Activated naive CD8-positive, alpha-beta T cell treated with anti-CD3 and anti-CD28 coated beads, Interleukin-2, amount 10 ng/mL, durations not matched to agents 7 days and 5 days (primary cell): ENCODE measurements at regions not wholly inside any gene's neighbourhood (a gene's known extent, or its start where the extent isn't known, plus 50 kb on each side); places are given as distances from the start of the nearest gene placed in this dataset.

Experiments used
- ATAC-seq: fragments of 150-1000 bp; cut with Tn5 transposase; one replicate; pipeline ENCODE4 v1.10.0; 2021; ENCODE audit warnings: low read depth, moderate library complexity
- POLR2A ChIA-PET: fragments of 350-600 bp; sonication (Branson Sonifier 250); formaldehyde crosslinking; loops from one replicate; lab custom pipeline; 2021; ENCODE audit warnings: antibody characterized with exemption; lab: Charles Lee
- DNase-seq: peaks from one replicate; pipeline ENCODE4 v3.0.0; 2021
- H3K27ac Mint-ChIP-seq: one replicate; pipeline ENCODE4 v1.8.0; 2022; ENCODE audit warnings: mild to moderate bottlenecking, mixed read lengths
- H3K27me3 Mint-ChIP-seq: one replicate; pipeline ENCODE4 v1.8.0; 2022; ENCODE audit warnings: mild to moderate bottlenecking, moderate library complexity, mixed read lengths
- H3K36me3 Mint-ChIP-seq: one replicate; pipeline ENCODE4 v1.8.0; 2021; ENCODE audit warnings: mild to moderate bottlenecking, mixed read lengths
- H3K4me1 Mint-ChIP-seq: one replicate; pipeline ENCODE4 v1.8.0; 2021; ENCODE audit warnings: mixed read lengths
- H3K4me3 Mint-ChIP-seq: one replicate; pipeline ENCODE4 v1.8.0; 2022; ENCODE audit warnings: mild to moderate bottlenecking, moderate library complexity, mixed read lengths
- H3K9me3 Mint-ChIP-seq: one replicate; pipeline ENCODE4 v1.8.0; 2021; ENCODE audit warnings: mixed read lengths

- DNase-seq = no peak
- POLR2A ChIA-PET = no interaction called here
- no peak for ATAC-seq
- H3K27me3 Mint-ChIP-seq = no peaks in the 10 kb centered on the region
- H3K9me3 Mint-ChIP-seq = no peaks in the 10 kb centered on the region
- H3K4me3 Mint-ChIP-seq = no peak overlapping the region
- H3K36me3 Mint-ChIP-seq = no peaks in the 10 kb centered on the region
- H3K27ac Mint-ChIP-seq = no peak overlapping the region
- H3K4me1 Mint-ChIP-seq = no peaks in the 10 kb centered on the region
Measured at GRCh38 chr13:72229067-72229466, 362.1 kb upstream of the DACH1 start.

- no peak for DNase-seq
- POLR2A ChIA-PET = no interaction called here
Measured at GRCh38 chr13:72221276-72221962, 354.4 kb upstream of the DACH1 start.

GRCh38 chr13:72218966-72219365 is 352.0 kb upstream of the DACH1 start:
- Mint-ChIP-seq H3K36me3 (no peaks in the 10 kb centered on the region), H3K9me3 (peaks cover 2% of the 10 kb centered on the region), H3K4me3 (no peak overlapping the region), H3K27me3 (no peaks in the 10 kb centered on the region), H3K27ac (no peak overlapping the region), H3K4me1 (no peaks in the 10 kb centered on the region)
- ATAC-seq (no peak), DNase-seq (no peak)
- POLR2A ChIA-PET = no interaction called here

More at GRCh38 chr13:72221276-72221962, 354.4 kb upstream of the DACH1 start:
- no peak for ATAC-seq
- H3K27ac Mint-ChIP-seq = no peak overlapping the region
- no peaks in the 10 kb centered on the region for H3K36me3 Mint-ChIP-seq
- no peaks in the 10 kb centered on the region for H3K4me1 Mint-ChIP-seq
- no peaks in the 10 kb centered on the region for H3K27me3 Mint-ChIP-seq
- peaks cover 2% of the 10 kb centered on the region for H3K9me3 Mint-ChIP-seq
- no peak overlapping the region for H3K4me3 Mint-ChIP-seq

- Mint-ChIP-seq H3K4me3 (no peak overlapping the region), H3K27me3 (no peaks in the 10 kb centered on the region), H3K9me3 (no peaks in the 10 kb centered on the region), H3K27ac (no peak overlapping the region), H3K4me1 (no peaks in the 10 kb centered on the region), H3K36me3 (no peaks in the 10 kb centered on the region)
- DNase-seq (no peak), ATAC-seq (no peak)
- POLR2A ChIA-PET = no interaction called here
Measured at GRCh38 chr13:72217142-72217541, 350.1 kb upstream of the DACH1 start.

- Mint-ChIP-seq H3K4me3 (no peak overlapping the region), H3K4me1 (no peaks in the 10 kb centered on the region), H3K36me3 (no peaks in the 10 kb centered on the region), H3K9me3 (peaks cover 1% of the 10 kb centered on the region), H3K27me3 (no peaks in the 10 kb centered on the region), H3K27ac (no peak overlapping the region)
- ATAC-seq = no peak
- DNase-seq = no peak
- POLR2A ChIA-PET = no interaction called here
Measured at GRCh38 chr13:72208112-72208645, 341.2 kb upstream of the DACH1 start.

- ATAC-seq = no peak
- no peak overlapping the region for H3K27ac Mint-ChIP-seq
- peaks cover 1% of the 10 kb centered on the region for H3K9me3 Mint-ChIP-seq
Measured at GRCh38 chr13:72205773-72206172, 338.8 kb upstream of the DACH1 start.

GRCh38 chr13:72204291-72204690 is 337.3 kb upstream of the DACH1 start:
- Mint-ChIP-seq H3K9me3 (peaks cover 1% of the 10 kb centered on the region), H3K4me1 (no peaks in the 10 kb centered on the region), H3K27me3 (no peaks in the 10 kb centered on the region), H3K4me3 (no peak overlapping the region), H3K36me3 (no peaks in the 10 kb centered on the region), H3K27ac (no peak overlapping the region)
- DNase-seq = no peak
- no peak for ATAC-seq
- POLR2A ChIA-PET = no interaction called here

More at GRCh38 chr13:72205773-72206172, 338.8 kb upstream of the DACH1 start:
- H3K36me3 Mint-ChIP-seq = no peaks in the 10 kb centered on the region
- no peak for DNase-seq
- H3K27me3 Mint-ChIP-seq = no peaks in the 10 kb centered on the region
- no peaks in the 10 kb centered on the region for H3K4me1 Mint-ChIP-seq
- POLR2A ChIA-PET = no interaction called here
- H3K4me3 Mint-ChIP-seq = no peak overlapping the region

- Mint-ChIP-seq H3K9me3 (peaks cover 1% of the 10 kb centered on the region), H3K27me3 (no peaks in the 10 kb centered on the region), H3K4me1 (no peaks in the 10 kb centered on the region), H3K27ac (no peak overlapping the region), H3K4me3 (no peak overlapping the region), H3K36me3 (no peaks in the 10 kb centered on the region)
- no peak for ATAC-seq
- POLR2A ChIA-PET = no interaction called here
- DNase-seq = no peak
Measured at GRCh38 chr13:72201726-72202125, 334.7 kb upstream of the DACH1 start.

- Mint-ChIP-seq H3K4me1 (no peaks in the 10 kb centered on the region), H3K9me3 (no peaks in the 10 kb centered on the region), H3K36me3 (no peaks in the 10 kb centered on the region), H3K27ac (no peak overlapping the region), H3K27me3 (no peaks in the 10 kb centered on the region), H3K4me3 (no peak overlapping the region)
- POLR2A ChIA-PET = no interaction called here
- ATAC-seq (no peak), DNase-seq (no peak)
Measured at GRCh38 chr13:72199640-72200039, 332.6 kb upstream of the DACH1 start.

- no peaks in the 10 kb centered on the region for H3K36me3 Mint-ChIP-seq
- H3K4me1 Mint-ChIP-seq = no peaks in the 10 kb centered on the region
- ATAC-seq (no peak), DNase-seq (no peak)
- POLR2A ChIA-PET = no interaction called here
- no peaks in the 10 kb centered on the region for H3K27me3 Mint-ChIP-seq
- no peak overlapping the region for H3K27ac Mint-ChIP-seq
- H3K4me3 Mint-ChIP-seq = no peak overlapping the region
- H3K9me3 Mint-ChIP-seq = no peaks in the 10 kb centered on the region
Measured at GRCh38 chr13:72198967-72199560, 332.1 kb upstream of the DACH1 start.

- Mint-ChIP-seq H3K27ac (no peak overlapping the region), H3K36me3 (no peaks in the 10 kb centered on the region), H3K27me3 (no peaks in the 10 kb centered on the region), H3K9me3 (no peaks in the 10 kb centered on the region), H3K4me3 (no peak overlapping the region), H3K4me1 (no peaks in the 10 kb centered on the region)
- DNase-seq = no peak
- ATAC-seq = no peak
- POLR2A ChIA-PET = no interaction called here
Measured at GRCh38 chr13:72198042-72198441, 331.0 kb upstream of the DACH1 start.

- H3K27me3 Mint-ChIP-seq = no peaks in the 10 kb centered on the region
Measured at GRCh38 chr13:72195044-72195704, 328.2 kb upstream of the DACH1 start.

GRCh38 chr13:72194523-72194922 is 327.5 kb upstream of the DACH1 start:
- DNase-seq (no peak), ATAC-seq (no peak)
- Mint-ChIP-seq H3K27me3 (no peaks in the 10 kb centered on the region), H3K36me3 (no peaks in the 10 kb centered on the region), H3K9me3 (no peaks in the 10 kb centered on the region), H3K4me1 (no peaks in the 10 kb centered on the region), H3K4me3 (no peak overlapping the region), H3K27ac (no peak overlapping the region)
- POLR2A ChIA-PET = no interaction called here

More at GRCh38 chr13:72195044-72195704, 328.2 kb upstream of the DACH1 start:
- no peaks in the 10 kb centered on the region for H3K36me3 Mint-ChIP-seq
- DNase-seq = no peak
- no peaks in the 10 kb centered on the region for H3K9me3 Mint-ChIP-seq
- no peak overlapping the region for H3K27ac Mint-ChIP-seq
- ATAC-seq = no peak
- no peaks in the 10 kb centered on the region for H3K4me1 Mint-ChIP-seq
- no peak overlapping the region for H3K4me3 Mint-ChIP-seq
- POLR2A ChIA-PET = no interaction called here
